ENCODE measurements at regions not wholly inside any gene's neighbourhood (a gene's known extent, or its start where the extent isn't known, plus 50 kb on each side); places are given as distances from the start of the nearest gene placed in this dataset.

DNA sequence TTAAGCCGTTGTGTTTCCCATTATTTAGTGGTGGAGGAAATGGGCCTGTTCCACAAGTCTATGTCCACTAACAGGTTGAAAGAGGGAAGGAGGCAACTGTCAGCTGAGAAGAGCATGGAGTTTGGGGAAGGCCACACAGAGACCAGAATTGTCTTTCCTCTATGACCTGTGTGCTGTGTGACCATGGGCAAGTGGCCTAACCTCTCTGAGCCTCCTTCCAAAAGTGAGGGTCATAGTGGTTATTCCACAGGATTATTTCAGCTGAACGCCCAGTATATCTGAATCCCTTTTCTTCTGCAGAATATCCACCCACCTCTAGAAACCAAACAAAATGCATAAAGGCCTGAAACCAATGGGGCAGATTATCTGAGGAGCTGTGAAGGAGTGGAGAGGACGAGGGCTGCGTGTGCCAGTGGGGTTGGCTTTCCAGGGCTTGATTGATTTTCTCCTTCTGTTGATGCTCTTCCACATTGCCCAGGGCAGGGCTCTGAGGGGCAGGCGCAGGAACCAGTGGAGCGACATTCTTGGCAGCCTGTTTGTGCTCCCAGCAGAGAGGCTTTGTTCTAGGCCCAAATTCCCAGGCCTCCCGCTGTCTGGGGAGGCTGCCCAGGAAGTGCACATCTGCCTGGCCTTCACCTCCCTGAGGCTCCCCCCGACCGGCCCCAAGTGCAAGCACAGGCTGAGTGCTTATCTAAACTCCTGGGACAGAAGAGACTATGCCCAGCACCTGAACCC, 452.7 kb downstream of the BCL11B start:
- TF ChIP-seq, protein P1, sequence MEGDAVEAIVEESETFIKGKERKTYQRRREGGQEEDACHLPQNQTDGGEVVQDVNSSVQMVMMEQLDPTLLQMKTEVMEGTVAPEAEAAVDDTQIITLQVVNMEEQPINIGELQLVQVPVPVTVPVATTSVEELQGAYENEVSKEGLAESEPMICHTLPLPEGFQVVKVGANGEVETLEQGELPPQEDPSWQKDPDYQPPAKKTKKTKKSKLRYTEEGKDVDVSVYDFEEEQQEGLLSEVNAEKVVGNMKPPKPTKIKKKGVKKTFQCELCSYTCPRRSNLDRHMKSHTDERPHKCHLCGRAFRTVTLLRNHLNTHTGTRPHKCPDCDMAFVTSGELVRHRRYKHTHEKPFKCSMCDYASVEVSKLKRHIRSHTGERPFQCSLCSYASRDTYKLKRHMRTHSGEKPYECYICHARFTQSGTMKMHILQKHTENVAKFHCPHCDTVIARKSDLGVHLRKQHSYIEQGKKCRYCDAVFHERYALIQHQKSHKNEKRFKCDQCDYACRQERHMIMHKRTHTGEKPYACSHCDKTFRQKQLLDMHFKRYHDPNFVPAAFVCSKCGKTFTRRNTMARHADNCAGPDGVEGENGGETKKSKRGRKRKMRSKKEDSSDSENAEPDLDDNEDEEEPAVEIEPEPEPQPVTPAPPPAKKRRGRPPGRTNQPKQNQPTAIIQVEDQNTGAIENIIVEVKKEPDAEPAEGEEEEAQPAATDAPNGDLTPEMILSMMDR (IDR thresholded peaks at IDR 0.05) = no peak
- TF ChIP-seq ZFX (IDR thresholded peaks at IDR 0.05; ENCODE audit: borderline replicate concordance) = no peak
